IMR-90 (cell line): ENCODE measurements at regions not wholly inside any gene's neighbourhood (a gene's known extent, or its start where the extent isn't known, plus 50 kb on each side); places are given as distances from the start of the nearest gene placed in this dataset.

ENCODE experiments used
- ATAC-seq: fragments of 200-7000 bp; cut with Tn5 transposase; 2 replicates; pipeline ENCODE4 v1.9.1; 2020; ENCODE audit warnings: low read depth, mild to moderate bottlenecking, moderate library complexity
- BruUV-seq: library from RNA; stranded (reverse); fragments of 400-500 nt; replicated peaks from 2 replicates; lab custom pipeline; 2021; lab: Mats Ljungman, UMichigan
- CTCF ChIA-PET: fragments of 300-600 bp; formaldehyde crosslinking; extraction: SDS; loops from one replicate; lab custom pipeline; 2021; ENCODE audit warnings: antibody characterized with exemption; lab: Yijun Ruan, JAX
- POLR2A ChIA-PET: fragments of 300-600 bp; sonication (Branson Sonifier 250); formaldehyde crosslinking; loops from one replicate; lab custom pipeline; 2022; ENCODE audit warnings: antibody characterized with exemption; ENCODE audit not compliant: unreplicated experiment; lab: Charles Lee
- DNase-seq: peaks from one replicate; pipeline ENCODE4 v3.0.0; 2013
- H2AFZ ChIP-seq: replicated peaks from 2 replicates; pipeline ENCODE3; 2013; ENCODE audit warnings: low read length, mild to moderate bottlenecking; ENCODE audit not compliant: poor library complexity
- H2AK5ac ChIP-seq: 2 replicates; pipeline ENCODE4 v1.6.1; 2013; ENCODE audit warnings: low read depth, low read length, inconsistent platforms
- H2AK9ac ChIP-seq: replicated peaks from 2 replicates; pipeline ENCODE3; 2013; ENCODE audit warnings: mild to moderate bottlenecking, low read depth, low read length, moderate library complexity; ENCODE audit not compliant: poor library complexity
- H2BK120ac ChIP-seq: 2 replicates; pipeline ENCODE4 v1.6.1; 2013; ENCODE audit warnings: low read depth, low read length, inconsistent platforms
- H2BK15ac ChIP-seq: 3 replicates; pipeline ENCODE4 v1.6.1; 2013; ENCODE audit warnings: low read depth, low read length, inconsistent platforms
- H2BK20ac ChIP-seq: 2 replicates; pipeline ENCODE4 v1.6.1; 2013; ENCODE audit warnings: low read depth, mild to moderate bottlenecking, inconsistent platforms, low read length, moderate library complexity
- H2BK5ac ChIP-seq: 2 replicates; pipeline ENCODE4 v1.6.1; 2013; ENCODE audit warnings: mild to moderate bottlenecking, low read depth, low read length, inconsistent platforms; ENCODE audit not compliant: poor library complexity, severe bottlenecking
- H3K14ac ChIP-seq: replicated peaks from 2 replicates; pipeline ENCODE4 v1.6.1; 2013; ENCODE audit warnings: low read depth, low read length, inconsistent platforms
- H3K18ac ChIP-seq: 2 replicates; pipeline ENCODE4 v1.6.1; 2013; ENCODE audit warnings: low read depth, low read length, control low read depth
- H3K23ac ChIP-seq: 2 replicates; pipeline ENCODE4 v1.6.1; 2013; ENCODE audit warnings: low read depth, low read length, inconsistent platforms
- H3K27ac ChIP-seq: 2 replicates; pipeline ENCODE4 v1.5.1; 2013; ENCODE audit warnings: mild to moderate bottlenecking, control low read depth, low read length; ENCODE audit not compliant: insufficient read depth
- H3K27me3 ChIP-seq: 2 replicates; pipeline ENCODE4 v1.6.1; 2013; ENCODE audit warnings: low read length; ENCODE audit not compliant: control insufficient read depth, insufficient read depth
- H3K36me3 ChIP-seq: 2 replicates; pipeline ENCODE4 v1.6.1; 2013; ENCODE audit warnings: low read length, mixed read lengths; ENCODE audit not compliant: control insufficient read depth, insufficient read depth
- H3K4ac ChIP-seq: 2 replicates; pipeline ENCODE4 v1.6.1; 2013; ENCODE audit warnings: low read depth, low read length, inconsistent platforms
- H3K4me1 ChIP-seq: 2 replicates; pipeline ENCODE4 v1.6.1; 2013; ENCODE audit warnings: low read length, mixed read lengths; ENCODE audit not compliant: control insufficient read depth, insufficient read depth
- H3K4me2 ChIP-seq: 2 replicates; pipeline ENCODE4 v1.6.1; 2013; ENCODE audit warnings: low read depth, mild to moderate bottlenecking, control low read depth, low read length, moderate library complexity
- H3K4me3 ChIP-seq: 2 replicates; pipeline ENCODE4 v1.5.1; 2013; ENCODE audit warnings: low read depth, mild to moderate bottlenecking, control low read depth, low read length, moderate library complexity; ENCODE audit not compliant: insufficient read depth
- H3K56ac ChIP-seq: 2 replicates; pipeline ENCODE4 v1.6.1; 2013; ENCODE audit warnings: low read length, inconsistent platforms; ENCODE audit not compliant: insufficient read depth; ENCODE audit errors: extremely low read depth
- H3K79me1 ChIP-seq, 2 experiments: 2 replicates each; pipeline ENCODE4 v1.6.1; 2013; ENCODE audit warnings: low read length in 2 of 2, inconsistent platforms in 1 of 2, low read depth in 1 of 2
- H3K9ac ChIP-seq: 2 replicates; pipeline ENCODE4 v1.6.1; 2013; ENCODE audit warnings: low read depth, low read length, control low read depth
- H3K9me1 ChIP-seq: 2 replicates; pipeline ENCODE4 v1.6.1; 2013; ENCODE audit warnings: low read length, inconsistent platforms; ENCODE audit not compliant: insufficient read depth
- H3K9me3 ChIP-seq: 2 replicates; pipeline ENCODE4 v1.6.1; 2013; ENCODE audit warnings: low read length; ENCODE audit not compliant: control insufficient read depth, insufficient read depth
- H4K20me1 ChIP-seq: 2 replicates; pipeline ENCODE4 v1.6.1; 2013; ENCODE audit warnings: low read length, inconsistent platforms; ENCODE audit not compliant: insufficient read depth
- H4K5ac ChIP-seq: 2 replicates; pipeline ENCODE4 v1.6.1; 2013; ENCODE audit warnings: mild to moderate bottlenecking, low read depth, low read length, control low read depth
- H4K8ac ChIP-seq, 2 experiments: 2 replicates each; pipeline ENCODE4 v1.6.1; 2013; ENCODE audit warnings: low read depth in 2 of 2, low read length in 2 of 2, control low read depth in 1 of 2, inconsistent platforms in 1 of 2
- H4K91ac ChIP-seq: 2 replicates; pipeline ENCODE4 v1.6.1; 2013; ENCODE audit warnings: low read depth, low read length, inconsistent platforms; ENCODE audit not compliant: insufficient read depth
- BHLHE40 ChIP-seq: fragments of 150-350 bp; IDR thresholded peaks from 2 replicates; pipeline ENCODE4 v1.6.1; 2016; ENCODE audit warnings: mild to moderate bottlenecking, low read depth, low read length
- CEBPB ChIP-seq: IDR thresholded peaks from 2 replicates; pipeline ENCODE4 v1.6.1; 2012; ENCODE audit warnings: low read depth, low read length, improper control_type of control experiment
- FOS ChIP-seq: fragments of 150-350 bp; IDR thresholded peaks from 2 replicates; pipeline ENCODE4 v1.6.1; 2016; ENCODE audit warnings: low read depth, low read length
- MAFK ChIP-seq: IDR thresholded peaks from 2 replicates; pipeline ENCODE4 v1.6.1; 2012; ENCODE audit warnings: low read depth, low read length, improper control_type of control experiment
- MAZ ChIP-seq: IDR thresholded peaks from 2 replicates; pipeline ENCODE4 v1.6.1; 2012; ENCODE audit warnings: low read depth, mild to moderate bottlenecking, low read length, improper control_type of control experiment, moderate library complexity, borderline replicate concordance
- MXI1 ChIP-seq: IDR thresholded peaks from 2 replicates; pipeline ENCODE4 v1.6.1; 2012; ENCODE audit warnings: low read depth, mild to moderate bottlenecking, low read length, moderate library complexity, borderline replicate concordance
- NFE2L2 ChIP-seq: fragments of 150-350 bp; IDR thresholded peaks from 2 replicates; pipeline ENCODE4 v1.6.1; 2016; ENCODE audit warnings: low read depth, mild to moderate bottlenecking, low read length
- POLR2A ChIP-seq: IDR thresholded peaks from 2 replicates; pipeline ENCODE4 v1.6.1; 2012; ENCODE audit warnings: mild to moderate bottlenecking, low read depth, low read length
- RAD21 ChIP-seq: IDR thresholded peaks from 2 replicates; pipeline ENCODE4 v1.6.1; 2012; ENCODE audit warnings: low read length, improper control_type of control experiment
- RCOR1 ChIP-seq: IDR thresholded peaks from 2 replicates; pipeline ENCODE4 v1.6.1; 2012; ENCODE audit warnings: mild to moderate bottlenecking, low read length, improper control_type of control experiment; ENCODE audit not compliant: insufficient replicate concordance
- RFX5 ChIP-seq: IDR thresholded peaks from 2 replicates; pipeline ENCODE4 v1.8.0; 2012; ENCODE audit warnings: low read depth, mild to moderate bottlenecking, low read length, moderate library complexity
- SMC3 ChIP-seq: fragments of 150-350 bp; IDR thresholded peaks from 2 replicates; pipeline ENCODE4 v1.6.1; 2016; ENCODE audit warnings: low read depth, mild to moderate bottlenecking, antibody characterized with exemption, low read length, moderate library complexity
- WGBS, 2 experiments: methylation state at CpG; one replicate each; pipeline versions ENCODE4 v1.1.5 to v1.1.7; 2013; ENCODE audit warnings: missing lambda C conversion rate in 2 of 2; ENCODE audit not compliant: insufficient read length in 1 of 2; ENCODE audit errors: extremely low coverage in 2 of 2; 5-methylcytosine and 5-hydroxymethylcytosine counted together
- dilution Hi-C: fragments of 300-500 bp; cut with HindIII; formaldehyde crosslinking; loops from one replicate; pipeline ENCODE4 v1.14.3; 2018; ENCODE audit warnings: low sequenced_read_pairs; ENCODE audit not compliant: unreplicated experiment
- in situ Hi-C: fragments of 300-500 bp; cut with MboI; formaldehyde crosslinking; loops from 3 replicates; pipeline ENCODE4 v1.14.3; 2019; ENCODE audit warnings: low sequenced_read_pairs, inconsistent platforms, mixed read lengths
- intact Hi-C: fragments of 100-400 bp; cut with micrococcal nuclease; formaldehyde crosslinking; loops from 2 replicates; pipeline ENCODE4 v1.10.0; 2022
- TF ChIP-seq, protein P1 (sequence below): fragments of 150-350 bp; IDR thresholded peaks from 2 replicates; pipeline ENCODE4 v1.6.1; 2016; ENCODE audit warnings: low read depth, mild to moderate bottlenecking, low read length, moderate library complexity, borderline replicate concordance
- TF ChIP-seq, protein P2 (sequence below): conservative IDR thresholded peaks from 2 replicates; pipeline ENCODE4 v1.5.1; 2012; ENCODE audit warnings: mild to moderate bottlenecking, low read depth, low read length, improper control_type of control experiment
- TF ChIP-seq, protein P3 (sequence below): fragments of 150-350 bp; IDR thresholded peaks from 2 replicates; pipeline ENCODE4 v1.6.1; 2017; ENCODE audit warnings: mild to moderate bottlenecking, antibody characterized with exemption, low read length, low read depth

DNA sequence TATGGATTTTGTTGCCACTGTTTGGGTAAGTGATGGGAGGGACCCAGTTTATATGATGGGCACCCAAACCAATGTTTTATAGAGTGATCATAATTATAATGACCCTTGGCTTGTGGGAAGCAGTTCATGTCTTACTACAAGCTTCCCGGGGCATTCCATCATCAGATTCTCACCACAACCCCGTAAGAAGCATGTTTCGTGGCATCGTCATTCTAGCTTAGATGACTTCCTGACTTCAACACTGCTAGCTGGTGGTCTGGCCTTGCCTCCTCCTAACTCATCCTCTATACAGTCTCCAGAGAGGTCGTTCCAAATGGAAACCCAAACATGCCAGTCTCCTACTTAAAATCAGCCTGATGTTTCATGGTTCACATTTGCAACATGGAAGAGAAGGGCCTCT, 226.9 kb downstream of the ADAMTS9 start:
- Histone ChIP-seq H2BK15ac (peak overlapping the region; percentile 95; the same call in 2 of the 3 replicates), H4K20me1 (no peaks in the 10 kb centered on the region; the same call in 1 of the 2 replicates), H3K9me1 (peaks cover 22% of the 10 kb centered on the region), H3K14ac (peak overlapping the region; percentile 88), H2BK5ac (peak overlapping the region; percentile 97), H3K4me2 (peak overlapping the region; percentile 1; the same call in 1 of the 2 replicates), H3K4me3 (no peak overlapping the region), H4K8ac (peak overlapping the region; percentile 58 to 65; a peak in 3 of 4 replicates), H3K9me3 (no peaks in the 10 kb centered on the region), H2BK120ac (peak overlapping the region; percentile 96), H2BK20ac (peak overlapping the region; percentile 96), H2AFZ (peak overlapping the region; percentile 11), H3K18ac (peak overlapping the region; percentile 96; the same call in 1 of the 2 replicates), H3K56ac (peak overlapping the region; percentile 78; the same call in 1 of the 2 replicates), H3K79me1 (peaks cover 0 to 18% of the 10 kb centered on the region in 2 experiments; a peak in 3 of 4 replicates), H3K27me3 (no peaks in the 10 kb centered on the region), H4K91ac (peak overlapping the region; percentile 99), H3K36me3 (no peaks in the 10 kb centered on the region), H3K9ac (no peak overlapping the region), H3K4ac (peak overlapping the region; percentile 91), H3K4me1 (peaks cover 21% of the 10 kb centered on the region), H3K27ac (peak overlapping the region; percentile 45), H2AK9ac (no peak overlapping the region), H3K23ac (peak overlapping the region; percentile 92), H2AK5ac (peak overlapping the region; percentile 90), H4K5ac (peak overlapping the region; percentile 62)
- CTCF ChIA-PET, result interaction anchor here (0.6 kb wide), 1 partner anchor 431 kb away, joined by 4 read pairs; no protein-coding TSS in a partner anchor
- POLR2A ChIA-PET, result interaction anchor here (0.6 kb wide), 2 partner anchors 92 to 160 kb away, joined by 3 to 4 read pairs; no protein-coding TSS in a partner anchor
- in situ Hi-C loops (no loop called here), intact Hi-C loops (loop anchor here (5.0 kb wide), 4 partner anchors 119 to 429 kb away; no protein-coding TSS in a partner anchor), dilution Hi-C loops (loop anchor here (25.0 kb wide), 1 partner anchor 424 kb away; no protein-coding TSS in a partner anchor)
- WGBS, 2 experiments, result no CpG with 5 or more reads among the region's 5 CpGs
- BruUV-seq, result no TSS peak
- peak; percentile 72 for ATAC-seq
- DNase-seq, result peak; percentile 98
- TF ChIP-seq CEBPB (peak; percentile 6; the same call in 1 of the 2 replicates), RCOR1 (peak; percentile 82), NFE2L2 (no peak), BHLHE40 (0 out of 2 replicates have a peak, but pooled peaks have one; percentile 23), POLR2A (peak; percentile 40; the same call in 1 of the 2 replicates), SMC3 (no peak), RFX5 (no peak), MAZ (no peak), MAFK (no peak; the same call in 1 of the 2 replicates), MXI1 (no peak), RAD21 (no peak), FOS (peak; percentile 75)
- TF ChIP-seq, protein P1, sequence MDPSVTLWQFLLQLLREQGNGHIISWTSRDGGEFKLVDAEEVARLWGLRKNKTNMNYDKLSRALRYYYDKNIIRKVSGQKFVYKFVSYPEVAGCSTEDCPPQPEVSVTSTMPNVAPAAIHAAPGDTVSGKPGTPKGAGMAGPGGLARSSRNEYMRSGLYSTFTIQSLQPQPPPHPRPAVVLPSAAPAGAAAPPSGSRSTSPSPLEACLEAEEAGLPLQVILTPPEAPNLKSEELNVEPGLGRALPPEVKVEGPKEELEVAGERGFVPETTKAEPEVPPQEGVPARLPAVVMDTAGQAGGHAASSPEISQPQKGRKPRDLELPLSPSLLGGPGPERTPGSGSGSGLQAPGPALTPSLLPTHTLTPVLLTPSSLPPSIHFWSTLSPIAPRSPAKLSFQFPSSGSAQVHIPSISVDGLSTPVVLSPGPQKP, result no peak
- TF ChIP-seq, protein P2, sequence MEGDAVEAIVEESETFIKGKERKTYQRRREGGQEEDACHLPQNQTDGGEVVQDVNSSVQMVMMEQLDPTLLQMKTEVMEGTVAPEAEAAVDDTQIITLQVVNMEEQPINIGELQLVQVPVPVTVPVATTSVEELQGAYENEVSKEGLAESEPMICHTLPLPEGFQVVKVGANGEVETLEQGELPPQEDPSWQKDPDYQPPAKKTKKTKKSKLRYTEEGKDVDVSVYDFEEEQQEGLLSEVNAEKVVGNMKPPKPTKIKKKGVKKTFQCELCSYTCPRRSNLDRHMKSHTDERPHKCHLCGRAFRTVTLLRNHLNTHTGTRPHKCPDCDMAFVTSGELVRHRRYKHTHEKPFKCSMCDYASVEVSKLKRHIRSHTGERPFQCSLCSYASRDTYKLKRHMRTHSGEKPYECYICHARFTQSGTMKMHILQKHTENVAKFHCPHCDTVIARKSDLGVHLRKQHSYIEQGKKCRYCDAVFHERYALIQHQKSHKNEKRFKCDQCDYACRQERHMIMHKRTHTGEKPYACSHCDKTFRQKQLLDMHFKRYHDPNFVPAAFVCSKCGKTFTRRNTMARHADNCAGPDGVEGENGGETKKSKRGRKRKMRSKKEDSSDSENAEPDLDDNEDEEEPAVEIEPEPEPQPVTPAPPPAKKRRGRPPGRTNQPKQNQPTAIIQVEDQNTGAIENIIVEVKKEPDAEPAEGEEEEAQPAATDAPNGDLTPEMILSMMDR, result no peak
- TF ChIP-seq, protein P3, sequence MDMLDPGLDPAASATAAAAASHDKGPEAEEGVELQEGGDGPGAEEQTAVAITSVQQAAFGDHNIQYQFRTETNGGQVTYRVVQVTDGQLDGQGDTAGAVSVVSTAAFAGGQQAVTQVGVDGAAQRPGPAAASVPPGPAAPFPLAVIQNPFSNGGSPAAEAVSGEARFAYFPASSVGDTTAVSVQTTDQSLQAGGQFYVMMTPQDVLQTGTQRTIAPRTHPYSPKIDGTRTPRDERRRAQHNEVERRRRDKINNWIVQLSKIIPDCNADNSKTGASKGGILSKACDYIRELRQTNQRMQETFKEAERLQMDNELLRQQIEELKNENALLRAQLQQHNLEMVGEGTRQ, result no peak
